GM12892 (cell line): ENCODE measurements at regions not wholly inside any gene's neighbourhood (a gene's known extent, or its start where the extent isn't known, plus 50 kb on each side); places are given as distances from the start of the nearest gene placed in this dataset.

ENCODE experiments used
- POLR2A ChIP-seq: IDR thresholded peaks from 2 replicates; pipeline ENCODE4 v1.6.1; 2011; ENCODE audit warnings: low read depth, low read length, control low read depth
- POLR2AphosphoS5 ChIP-seq: IDR thresholded peaks from 2 replicates; pipeline ENCODE4 v1.6.1; 2011; ENCODE audit warnings: low read depth, low read length, control low read depth
- TAF1 ChIP-seq: IDR thresholded peaks from 2 replicates; pipeline ENCODE4 v1.6.1; 2011; ENCODE audit warnings: low read depth, mild to moderate bottlenecking, control low read depth, low read length, borderline replicate concordance

DNA sequence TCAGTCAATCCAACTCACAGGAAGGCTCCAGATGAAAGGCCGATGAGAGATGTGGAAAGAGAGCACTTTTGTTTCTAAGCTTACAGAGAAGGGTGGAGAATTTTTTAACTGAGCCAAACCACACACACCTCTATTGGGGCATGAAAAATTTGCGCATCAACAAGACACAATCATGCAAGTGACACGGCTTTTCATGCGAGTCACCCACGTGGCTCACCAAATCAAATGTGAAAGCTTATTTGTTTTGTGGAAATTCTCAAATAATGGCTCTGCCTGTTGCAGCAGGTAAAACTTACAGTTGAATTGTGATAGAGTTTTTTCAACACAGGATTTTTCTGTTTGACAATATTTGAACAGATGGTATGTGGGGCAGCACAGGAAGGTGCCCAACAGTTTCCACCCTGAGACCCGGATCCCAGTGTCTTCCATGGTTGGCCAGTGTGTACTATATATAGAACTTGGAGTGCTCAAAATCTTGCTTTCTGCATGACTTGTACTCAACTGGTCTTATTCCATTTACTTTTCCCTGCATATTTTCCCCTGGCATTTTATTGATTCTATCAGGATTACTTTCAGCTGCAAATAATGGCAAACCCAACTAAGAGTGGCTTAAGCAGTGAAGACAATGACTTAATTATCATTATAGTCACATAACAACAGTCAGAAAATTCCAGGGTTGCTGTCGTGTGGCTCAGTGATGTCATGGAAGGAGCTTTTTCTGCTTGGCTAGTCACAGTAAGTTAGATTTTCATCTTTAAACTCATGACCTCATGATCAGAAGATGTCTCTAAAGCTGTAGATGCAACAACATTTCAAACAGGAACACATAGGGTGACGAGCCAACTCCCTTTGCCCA lies 90.6 kb upstream of the SIM2 start:
- TF ChIP-seq POLR2A (no peak), TAF1 (no peak), POLR2AphosphoS5 (no peak)
